Neuronal stem cell (in vitro differentiated cells): ENCODE measurements at regions not wholly inside any gene's neighbourhood (a gene's known extent, or its start where the extent isn't known, plus 50 kb on each side); places are given as distances from the start of the nearest gene placed in this dataset.

ENCODE experiments used
- DNase-seq: peaks from one replicate; pipeline ENCODE4 v3.0.0-alpha.2; 2013; ENCODE audit warnings: low spot score
- H2AFZ ChIP-seq: one replicate; pipeline ENCODE4 v1.6.1; 2013; ENCODE audit warnings: mild to moderate bottlenecking, low read length, inconsistent platforms
- H2AK5ac ChIP-seq: 2 replicates; pipeline ENCODE4 v1.6.1; 2013; ENCODE audit warnings: low read depth, mild to moderate bottlenecking, inconsistent platforms, low read length, moderate library complexity, mixed read lengths
- H2BK120ac ChIP-seq: 2 replicates; pipeline ENCODE4 v1.6.1; 2013; ENCODE audit warnings: low read depth, mild to moderate bottlenecking, inconsistent platforms, low read length, moderate library complexity, mixed read lengths
- H2BK12ac ChIP-seq: one replicate; pipeline ENCODE4 v1.6.1; 2013; ENCODE audit warnings: low read length, inconsistent platforms
- H2BK15ac ChIP-seq: 2 replicates; pipeline ENCODE4 v1.6.1; 2013; ENCODE audit warnings: mild to moderate bottlenecking, low read length, inconsistent platforms, mixed read lengths
- H2BK5ac ChIP-seq: one replicate; pipeline ENCODE4 v1.6.1; 2013; ENCODE audit warnings: inconsistent platforms, mild to moderate bottlenecking, low read length, moderate library complexity
- H3K14ac ChIP-seq: one replicate; pipeline ENCODE4 v1.6.1; 2013; ENCODE audit warnings: low read length, inconsistent platforms
- H3K18ac ChIP-seq: 2 replicates; pipeline ENCODE4 v1.6.1; 2013; ENCODE audit warnings: low read length, inconsistent platforms
- H3K23ac ChIP-seq: 2 replicates; pipeline ENCODE4 v1.6.1; 2013; ENCODE audit warnings: low read depth, mild to moderate bottlenecking, mixed read lengths, low read length, inconsistent platforms; ENCODE audit not compliant: poor library complexity
- H3K27ac ChIP-seq: replicated peaks from 3 replicates; pipeline ENCODE4 v1.5.1; 2013; ENCODE audit warnings: low read length, inconsistent platforms
- H3K27me3 ChIP-seq, 3 experiments: 2 replicates each; pipeline ENCODE4 v1.6.1; 2013; ENCODE audit warnings: low read length in 3 of 3, mild to moderate bottlenecking in 2 of 3, inconsistent platforms in 1 of 3, low read depth in 1 of 3, mixed read lengths in 1 of 3, moderate library complexity in 1 of 3; ENCODE audit not compliant: control insufficient read depth in 3 of 3, insufficient read depth in 3 of 3
- H3K36me3 ChIP-seq, 2 donors: replicated peaks in 1 of 2; 2 replicates each; pipeline ENCODE4 v1.6.1; 2013; ENCODE audit warnings: low read length in 2 of 2; ENCODE audit not compliant: control insufficient read depth in 2 of 2, insufficient read depth in 2 of 2
- H3K4ac ChIP-seq: 2 replicates; pipeline ENCODE4 v1.6.1; 2013; ENCODE audit warnings: inconsistent platforms, mild to moderate bottlenecking, low read length, moderate library complexity
- H3K4me1 ChIP-seq, 2 donors: 1 replicate in 1 of 2; 2 replicates in 1 of 2; pipeline ENCODE4 v1.6.1; 2013; ENCODE audit warnings: low read length in 2 of 2, low read depth in 1 of 2; ENCODE audit not compliant: control insufficient read depth in 2 of 2, insufficient read depth in 1 of 2
- H3K4me2 ChIP-seq: one replicate; pipeline ENCODE4 v1.6.1; 2013; ENCODE audit warnings: mild to moderate bottlenecking, low read length, inconsistent platforms; ENCODE audit not compliant: insufficient read depth, poor library complexity, severe bottlenecking
- H3K4me3 ChIP-seq, 2 donors: 2 replicates each; pipeline ENCODE4 v1.5.1; 2013; ENCODE audit warnings: low read length in 2 of 2, mild to moderate bottlenecking in 2 of 2, inconsistent platforms in 1 of 2, moderate library complexity in 1 of 2
- H3K79me1 ChIP-seq: one replicate; pipeline ENCODE4 v1.6.1; 2013; ENCODE audit warnings: low read depth, mild to moderate bottlenecking, inconsistent platforms, low read length, moderate library complexity
- H3K9ac ChIP-seq: one replicate; pipeline ENCODE4 v1.6.1; 2013; ENCODE audit warnings: mild to moderate bottlenecking, low read depth, low read length, inconsistent platforms; ENCODE audit not compliant: poor library complexity
- H3K9me3 ChIP-seq, 2 donors: replicated peaks in 1 of 2; 2 replicates each; pipeline versions ENCODE3 to v1.6.1; 2013; ENCODE audit warnings: low read length in 2 of 2, mild to moderate bottlenecking in 2 of 2, inconsistent platforms in 1 of 2, low read depth in 1 of 2, mixed read lengths in 1 of 2, moderate library complexity in 1 of 2; ENCODE audit not compliant: control insufficient read depth in 2 of 2, insufficient read depth in 1 of 2
- H4K8ac ChIP-seq: one replicate; pipeline ENCODE4 v1.6.1; 2013; ENCODE audit warnings: low read depth, mild to moderate bottlenecking, inconsistent platforms, low read length, moderate library complexity
- H4K91ac ChIP-seq: one replicate; pipeline ENCODE4 v1.6.1; 2013; ENCODE audit warnings: low read length, low read depth, mild to moderate bottlenecking, inconsistent platforms; ENCODE audit not compliant: poor library complexity
- WGBS, 2 donors: extraction: QIAGEN DNeasy Blood & Tissue Kit; methylation state at CpG; one replicate each; pipeline ENCODE4 v1.1.7; 2013; ENCODE audit warnings: missing lambda C conversion rate in 2 of 2, mixed read lengths in 1 of 2; ENCODE audit not compliant: insufficient read length in 2 of 2, insufficient replicate concordance in 1 of 2; ENCODE audit errors: extremely low coverage in 2 of 2; 5-methylcytosine and 5-hydroxymethylcytosine counted together

DNA sequence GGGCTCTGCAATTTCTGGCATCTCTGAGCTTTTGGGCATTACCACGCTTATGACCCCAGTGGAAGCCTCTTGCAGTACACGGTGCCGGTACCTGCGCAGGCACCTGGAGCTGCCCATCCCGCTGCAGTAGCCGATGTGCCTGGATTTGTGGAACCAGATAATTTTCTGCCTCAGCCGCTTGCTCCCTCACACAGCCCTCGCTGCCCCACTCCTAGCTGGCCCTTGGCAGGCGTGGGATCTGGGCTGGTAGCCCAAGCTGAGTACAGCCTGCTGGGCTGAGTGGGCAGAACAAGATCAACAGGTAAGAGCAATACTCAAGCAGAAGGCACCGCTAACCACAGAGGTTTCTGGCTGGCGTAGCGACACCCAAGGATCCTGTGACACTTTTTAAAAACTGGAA, 1808.8 kb upstream of the ACO1 start:
- Histone ChIP-seq H3K27ac (no peak overlapping the region), H3K4me2 (no peak overlapping the region), H3K23ac (no peak overlapping the region), H3K14ac (no peak overlapping the region), H2BK12ac (no peak overlapping the region), H3K4ac (no peak overlapping the region), H3K27me3 (no peaks in the 10 kb centered on the region), H3K4me3 (no peak overlapping the region), H4K91ac (no peak overlapping the region), H3K9ac (no peak overlapping the region), H2BK5ac (peak overlapping the region; percentile 78), H3K9me3 (no peaks in the 10 kb centered on the region), H4K8ac (no peak overlapping the region), H3K79me1 (no peaks in the 10 kb centered on the region), H2BK15ac (no peak overlapping the region), H2AK5ac (no peak overlapping the region), H2BK120ac (no peak overlapping the region), H2AFZ (no peak overlapping the region), H3K4me1 (no peaks in the 10 kb centered on the region), H3K36me3 (no peaks in the 10 kb centered on the region), H3K18ac (no peak overlapping the region)
- no peak for DNase-seq
- no CpG with 5 or more reads among the region's 12 CpGs for WGBS, 2 donors

- DNase-seq, result no peak
- peaks cover 0 to 3% of the 10 kb centered on the region in 2 donors for H3K4me1 ChIP-seq
- H3K27ac ChIP-seq, result no peak overlapping the region
- H3K18ac ChIP-seq, result no peak overlapping the region
- no peak overlapping the region for H4K8ac ChIP-seq
- no peak overlapping the region for H2BK12ac ChIP-seq
- no peaks in the 10 kb centered on the region for H3K9me3 ChIP-seq
- no peaks in the 10 kb centered on the region for H3K36me3 ChIP-seq
- H3K4me3 ChIP-seq, result no peak overlapping the region
- WGBS, 2 donors, result no CpG with 5 or more reads among the region's 1 CpG
- no peak overlapping the region for H4K91ac ChIP-seq
- H3K4me2 ChIP-seq, result no peak overlapping the region
- H2BK120ac ChIP-seq, result no peak overlapping the region
- H3K4ac ChIP-seq, result no peak overlapping the region
- H3K27me3 ChIP-seq, result no peaks in the 10 kb centered on the region
- no peak overlapping the region for H2BK15ac ChIP-seq
- H2AFZ ChIP-seq, result no peak overlapping the region
- H3K23ac ChIP-seq, result no peak overlapping the region
- H3K79me1 ChIP-seq, result no peaks in the 10 kb centered on the region
- no peak overlapping the region for H2AK5ac ChIP-seq
- H2BK5ac ChIP-seq, result no peak overlapping the region
- H3K14ac ChIP-seq, result no peak overlapping the region
- H3K9ac ChIP-seq, result no peak overlapping the region
Observed at GRCh38 chr9:30579810-30580209, 1804.6 kb upstream of the ACO1 start.

- Histone ChIP-seq H3K4ac (no peak overlapping the region), H2AFZ (no peak overlapping the region), H3K9me3 (no peaks in the 10 kb centered on the region), H2AK5ac (no peak overlapping the region), H4K8ac (no peak overlapping the region), H2BK120ac (no peak overlapping the region), H3K4me3 (no peak overlapping the region), H4K91ac (no peak overlapping the region), H3K9ac (no peak overlapping the region), H3K4me1 (peaks cover 0 to 3% of the 10 kb centered on the region in 2 donors), H3K27ac (no peak overlapping the region), H2BK15ac (no peak overlapping the region), H3K36me3 (no peaks in the 10 kb centered on the region), H3K23ac (no peak overlapping the region), H3K27me3 (no peaks in the 10 kb centered on the region), H3K4me2 (no peak overlapping the region), H3K79me1 (no peaks in the 10 kb centered on the region), H3K18ac (no peak overlapping the region), H3K14ac (no peak overlapping the region), H2BK5ac (no peak overlapping the region), H2BK12ac (no peak overlapping the region)
- DNase-seq, result no peak
- no CpG with 5 or more reads among the region's 2 CpGs for WGBS, 2 donors
Observed at GRCh38 chr9:30582240-30582639, 1802.2 kb upstream of the ACO1 start.

DNA sequence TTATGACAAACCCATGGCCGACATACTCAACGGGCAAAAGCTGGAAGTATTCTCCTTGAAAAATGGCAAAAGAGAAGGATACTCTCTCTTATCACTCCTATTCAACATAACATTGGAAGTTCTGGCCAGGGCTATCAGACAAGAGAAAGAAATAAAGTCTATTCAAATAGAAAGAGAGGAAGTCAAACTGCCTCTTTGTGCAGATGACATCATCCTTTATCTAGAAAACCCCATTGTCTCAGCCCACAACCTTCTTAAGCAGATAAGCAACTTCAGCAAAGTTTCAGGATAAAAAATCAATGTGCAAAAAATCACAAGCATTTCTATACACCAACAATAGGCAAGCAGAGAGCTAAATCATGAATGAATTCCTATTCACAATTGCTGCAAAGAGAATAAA, 1799.9 kb upstream of the ACO1 start:
- Histone ChIP-seq H3K9ac (no peak overlapping the region), H3K4me2 (no peak overlapping the region), H3K79me1 (no peaks in the 10 kb centered on the region), H2AK5ac (no peak overlapping the region), H2BK12ac (no peak overlapping the region), H3K4me3 (no peak overlapping the region), H3K4ac (no peak overlapping the region), H4K8ac (no peak overlapping the region), H3K14ac (no peak overlapping the region), H3K18ac (no peak overlapping the region), H3K36me3 (no peaks in the 10 kb centered on the region), H2BK5ac (no peak overlapping the region), H3K23ac (no peak overlapping the region), H3K9me3 (no peaks in the 10 kb centered on the region), H2BK120ac (no peak overlapping the region), H2AFZ (no peak overlapping the region), H4K91ac (no peak overlapping the region), H2BK15ac (no peak overlapping the region), H3K27ac (no peak overlapping the region), H3K27me3 (no peaks in the 10 kb centered on the region), H3K4me1 (peaks cover 0 to 3% of the 10 kb centered on the region in 2 donors)
- no CpG with 5 or more reads among the region's 2 CpGs for WGBS, 2 donors
- no peak for DNase-seq
